Activated B cell treated with CpG ODN at 0.5 μM for 24 hours (primary cell): ENCODE measurements at regions not wholly inside any gene's neighbourhood (a gene's known extent, or its start where the extent isn't known, plus 50 kb on each side); places are given as distances from the start of the nearest gene placed in this dataset.
"Not testable (repeated sequence)": the region's sequence is repeated elsewhere in the genome, so short reads cannot be mapped to it uniquely, and the experiment has no call there.

ENCODE experiments used
- ATAC-seq: fragments of 200-7000 bp; cut with Tn5 transposase; one replicate; pipeline ENCODE4 v1.10.0; 2021; ENCODE audit warnings: low read depth, mild to moderate bottlenecking, moderate library complexity
- CTCF ChIA-PET: fragments of 350-600 bp; sonication (Branson Sonifier 250); formaldehyde crosslinking; loops from one replicate; lab custom pipeline; 2021; ENCODE audit warnings: antibody characterized with exemption; lab: Charles Lee
- POLR2A ChIA-PET: fragments of 350-600 bp; sonication (Branson Sonifier 250); formaldehyde crosslinking; loops from one replicate; lab custom pipeline; 2021; ENCODE audit warnings: antibody characterized with exemption; lab: Charles Lee
- DNase-seq: peaks from one replicate; pipeline ENCODE4 v3.0.0; 2022
- H3K27ac Mint-ChIP-seq: one replicate; pipeline ENCODE4 v1.8.0; 2020; ENCODE audit warnings: mixed read lengths
- H3K27me3 Mint-ChIP-seq: one replicate; pipeline ENCODE4 v1.8.0; 2021; ENCODE audit warnings: mixed read lengths
- H3K36me3 Mint-ChIP-seq: one replicate; pipeline ENCODE4 v1.8.0; 2021; ENCODE audit warnings: low read depth, mixed read lengths
- H3K4me1 Mint-ChIP-seq: one replicate; pipeline ENCODE4 v1.8.0; 2021; ENCODE audit warnings: mixed read lengths
- H3K4me3 Mint-ChIP-seq: one replicate; pipeline ENCODE4 v1.8.0; 2020; ENCODE audit warnings: mild to moderate bottlenecking, mixed read lengths
- H3K9me3 Mint-ChIP-seq: one replicate; pipeline ENCODE4 v1.8.0; 2020; ENCODE audit warnings: mixed read lengths
- intact Hi-C: fragments of 100-400 bp; cut with micrococcal nuclease; formaldehyde crosslinking; loops from one replicate; pipeline ENCODE4 v1.15.1; 2024

DNA sequence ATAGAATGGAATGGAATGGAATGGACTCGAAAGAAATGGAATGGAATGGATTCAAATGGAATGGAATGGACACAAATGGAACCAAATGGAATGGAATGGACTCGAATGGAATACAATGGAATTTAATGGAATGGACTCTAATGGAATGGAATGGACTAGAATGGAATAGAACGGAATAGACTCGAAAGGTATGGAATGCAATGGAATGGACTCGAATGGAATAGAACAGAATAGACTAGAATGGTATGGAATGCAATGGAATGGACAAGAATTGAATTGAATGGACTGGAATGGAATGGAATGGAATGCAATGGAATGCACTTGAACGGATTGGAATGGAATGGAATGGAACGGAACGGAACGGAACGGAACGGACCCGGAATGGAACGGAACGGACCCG lies 101.7 kb upstream of the FBXO28 start:
- CTCF ChIA-PET, intact Hi-C loops, H3K9me3 Mint-ChIP-seq, ATAC-seq, H3K4me3 Mint-ChIP-seq, POLR2A ChIA-PET, H3K27ac Mint-ChIP-seq, DNase-seq, H3K27me3 Mint-ChIP-seq, H3K4me1 Mint-ChIP-seq: not testable (repeated sequence)
- peaks cover 14% of the 10 kb centered on the region for H3K36me3 Mint-ChIP-seq

DNA sequence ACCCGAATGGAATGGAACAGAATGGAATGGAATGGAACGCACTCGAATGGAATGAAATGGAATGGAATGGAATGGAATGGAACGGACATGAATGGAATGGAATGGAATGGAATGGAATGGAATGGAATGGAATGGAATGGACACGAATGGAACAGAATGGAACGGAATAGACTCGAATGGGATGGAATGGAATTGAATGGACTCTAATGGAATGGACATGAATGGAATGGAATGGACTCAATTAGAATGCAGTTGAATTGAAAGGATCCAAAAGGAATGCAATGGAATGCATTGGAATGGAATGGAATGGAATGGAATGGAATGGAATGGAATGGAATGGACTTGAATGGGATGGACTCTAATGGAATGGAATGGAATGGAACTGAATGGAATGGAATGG lies 102.2 kb upstream of the FBXO28 start:
- H3K27ac Mint-ChIP-seq, POLR2A ChIA-PET, intact Hi-C loops, DNase-seq, ATAC-seq, H3K27me3 Mint-ChIP-seq, H3K4me3 Mint-ChIP-seq, H3K9me3 Mint-ChIP-seq, CTCF ChIA-PET, H3K4me1 Mint-ChIP-seq: not testable (repeated sequence)
- H3K36me3 Mint-ChIP-seq = peaks cover 15% of the 10 kb centered on the region

DNA sequence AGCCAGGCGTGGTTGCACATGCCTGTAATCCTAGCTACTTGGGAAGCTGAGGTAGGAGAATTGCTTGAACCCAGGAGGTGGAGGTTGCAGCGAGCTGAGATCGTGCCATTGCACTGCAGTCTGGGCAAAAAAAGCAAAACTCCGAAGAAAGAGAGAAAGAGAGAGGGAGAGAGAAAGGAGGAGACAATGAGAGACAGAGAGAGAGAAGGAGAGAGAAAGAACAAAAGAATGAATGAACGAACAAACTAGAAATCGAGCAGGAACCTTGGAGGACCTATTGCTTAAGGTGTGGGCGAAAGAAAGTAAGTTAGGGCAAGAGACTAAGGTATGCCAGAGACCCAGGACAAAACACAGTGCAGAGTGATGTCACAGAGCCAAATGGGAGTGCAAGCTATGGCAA lies 102.8 kb upstream of the FBXO28 start:
- H3K4me1 Mint-ChIP-seq, H3K9me3 Mint-ChIP-seq, CTCF ChIA-PET, POLR2A ChIA-PET, ATAC-seq, H3K27ac Mint-ChIP-seq, H3K4me3 Mint-ChIP-seq, H3K27me3 Mint-ChIP-seq, intact Hi-C loops, DNase-seq: not testable (repeated sequence)
- H3K36me3 Mint-ChIP-seq = peaks cover 15% of the 10 kb centered on the region

DNA sequence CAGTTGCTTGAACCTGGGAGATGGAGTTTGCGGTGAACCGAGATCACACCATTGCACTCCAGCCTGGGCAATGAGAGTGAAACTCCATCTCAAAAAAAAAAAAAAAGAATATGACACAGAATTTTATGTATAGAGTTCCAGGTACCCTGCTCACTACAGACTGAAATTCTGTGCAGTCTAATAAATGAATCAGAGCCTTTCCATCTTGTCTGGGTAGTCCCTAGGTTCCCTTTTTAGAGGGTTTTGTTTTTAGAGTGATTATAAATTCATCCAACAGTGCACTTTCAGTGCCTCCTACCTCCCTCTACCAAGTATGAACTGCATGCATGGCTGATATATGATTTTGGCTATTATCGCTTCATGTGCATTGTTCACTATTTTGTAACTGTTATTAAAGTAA lies 107.9 kb upstream of the FBXO28 start:
- H3K27me3 Mint-ChIP-seq, H3K9me3 Mint-ChIP-seq, POLR2A ChIA-PET, H3K4me3 Mint-ChIP-seq, ATAC-seq, H3K27ac Mint-ChIP-seq, DNase-seq, CTCF ChIA-PET: not testable (repeated sequence)
- intact Hi-C loops = loop anchor here (2.0 kb wide), 1 partner anchor 45 kb away; no protein-coding TSS in a partner anchor
- Mint-ChIP-seq H3K4me1 (peaks cover 13% of the 10 kb centered on the region), H3K36me3 (peaks cover 19% of the 10 kb centered on the region)

DNA sequence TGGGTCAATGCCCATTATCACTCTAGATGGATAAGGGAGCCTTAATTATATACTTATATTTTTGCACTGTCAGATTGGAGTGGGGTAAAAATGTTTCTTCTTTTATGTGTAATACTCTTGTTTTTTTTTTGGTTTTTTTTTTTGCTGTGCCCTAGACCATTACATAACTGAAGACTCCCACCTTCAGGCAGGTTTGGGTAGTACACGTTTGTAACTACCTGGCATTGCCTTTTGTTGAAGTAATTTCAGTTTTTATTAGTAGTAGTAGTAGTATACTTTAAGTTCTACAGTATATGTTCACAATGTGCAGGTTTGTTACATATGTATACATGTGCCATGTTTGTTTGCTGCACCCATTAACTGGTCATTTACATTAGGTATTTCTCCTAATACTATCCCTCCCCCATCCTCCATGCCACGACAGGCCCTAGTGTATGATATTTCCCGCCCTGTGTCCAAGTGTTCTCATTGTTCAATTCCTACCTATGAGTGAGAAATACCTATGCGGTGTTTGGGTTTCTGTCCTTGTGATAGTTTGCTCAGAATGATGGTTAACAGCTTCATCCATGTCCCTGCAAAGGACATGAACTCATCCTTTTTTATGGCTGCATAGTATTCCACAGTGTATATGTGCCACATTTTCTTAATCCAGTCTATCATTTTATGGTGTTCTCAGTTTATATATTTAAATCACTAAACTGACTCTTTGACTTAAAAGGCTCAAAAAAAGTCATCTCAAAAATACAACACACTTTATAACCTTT lies 109.2 kb upstream of the FBXO28 start:
- H3K27me3 Mint-ChIP-seq, CTCF ChIA-PET, H3K9me3 Mint-ChIP-seq, DNase-seq, H3K4me3 Mint-ChIP-seq, POLR2A ChIA-PET: not testable (repeated sequence)
- peak; percentile 77 for ATAC-seq
- Mint-ChIP-seq H3K36me3 (peaks cover 17% of the 10 kb centered on the region), H3K27ac (peak overlapping the region; percentile 76), H3K4me1 (peaks cover 14% of the 10 kb centered on the region)
- intact Hi-C loops = loop anchor here (1.0 to 5.0 kb wide), 4 partner anchors 46 to 292 kb away; partner anchors contain the start of gene CAPN2

DNA sequence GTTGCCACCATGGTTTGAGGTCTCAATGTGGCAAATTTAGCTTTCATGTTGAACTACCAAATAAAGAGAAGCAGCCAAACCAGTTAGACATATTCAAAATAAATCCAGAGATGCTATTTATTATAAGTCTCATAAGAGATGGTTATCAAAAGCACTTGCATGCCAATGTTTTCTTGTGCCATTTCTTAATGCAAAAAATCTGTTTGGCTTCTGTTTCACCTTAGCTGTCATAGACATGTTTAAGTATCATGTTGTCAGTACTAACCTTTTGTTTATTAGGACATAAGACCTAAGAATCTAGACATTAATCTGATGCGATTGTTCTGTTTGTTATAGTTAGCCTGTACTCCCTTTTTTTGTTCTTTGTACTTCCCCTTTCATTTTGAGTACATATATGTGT lies 110.0 kb upstream of the FBXO28 start:
- ATAC-seq, CTCF ChIA-PET, H3K27me3 Mint-ChIP-seq, DNase-seq, POLR2A ChIA-PET, H3K9me3 Mint-ChIP-seq, H3K4me3 Mint-ChIP-seq: not testable (repeated sequence)
- peak overlapping the region; percentile 76 for H3K27ac Mint-ChIP-seq
- peaks cover 16% of the 10 kb centered on the region for H3K36me3 Mint-ChIP-seq
- peaks cover 19% of the 10 kb centered on the region for H3K4me1 Mint-ChIP-seq
- intact Hi-C loops = loop anchor here (1.0 to 5.0 kb wide), 4 partner anchors 47 to 292 kb away; partner anchors contain the start of gene CAPN2

DNA sequence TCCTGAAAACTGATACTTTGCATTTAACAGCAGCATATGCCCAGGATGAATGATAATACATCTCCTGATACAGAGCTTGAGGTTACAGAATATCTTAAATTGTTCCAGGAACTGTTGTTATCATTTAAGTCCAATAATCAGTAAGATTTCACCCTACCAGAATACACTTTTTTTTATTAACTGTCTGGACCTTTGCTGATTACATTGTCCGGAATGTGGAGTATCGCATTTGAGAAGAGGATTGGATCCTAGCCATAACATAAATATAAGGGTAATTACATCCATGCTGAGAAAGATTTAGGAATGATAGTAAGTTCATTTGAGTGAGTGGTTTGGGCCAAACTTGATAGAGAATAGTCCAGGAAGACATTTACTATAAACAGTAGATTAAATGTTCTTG lies 112.2 kb upstream of the FBXO28 start:
- CTCF ChIA-PET, H3K27me3 Mint-ChIP-seq, H3K4me3 Mint-ChIP-seq, DNase-seq, H3K36me3 Mint-ChIP-seq, H3K27ac Mint-ChIP-seq, POLR2A ChIA-PET, ATAC-seq, H3K9me3 Mint-ChIP-seq: not testable (repeated sequence)
- intact Hi-C loops = loop anchor here (5.0 kb wide), 1 partner anchor 289 kb away; the partner anchor contains the start of gene CAPN2
- peaks cover 26% of the 10 kb centered on the region for H3K4me1 Mint-ChIP-seq

DNA sequence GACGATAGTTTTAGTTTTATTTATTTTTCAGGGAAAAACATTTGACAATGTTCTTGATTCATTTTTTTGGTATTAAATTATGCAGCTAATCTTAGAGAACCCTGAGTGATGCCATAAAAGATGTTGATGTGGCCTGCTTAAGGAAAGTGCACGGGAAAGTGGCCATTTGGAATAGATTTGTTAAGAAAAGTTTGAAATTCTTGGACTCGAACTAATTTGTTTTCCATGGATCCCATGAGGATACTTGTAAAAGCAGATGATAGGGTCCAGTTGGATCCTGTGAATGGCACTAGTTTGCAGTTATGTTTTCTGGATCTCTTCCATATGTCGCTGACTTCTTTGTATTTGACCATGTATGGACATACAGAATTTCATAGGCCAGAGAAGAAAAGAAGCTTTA lies 114.2 kb upstream of the FBXO28 start:
- H3K36me3 Mint-ChIP-seq, H3K27me3 Mint-ChIP-seq, H3K27ac Mint-ChIP-seq, POLR2A ChIA-PET, DNase-seq, CTCF ChIA-PET, H3K9me3 Mint-ChIP-seq, ATAC-seq, H3K4me3 Mint-ChIP-seq: not testable (repeated sequence)
- intact Hi-C loops = loop anchor here (5.0 to 10.0 kb wide), 4 partner anchors 115 to 1185 kb away; partner anchors contain the start of genes CAPN2, DISP1, FBXO28 and WDR26
- peaks cover 25% of the 10 kb centered on the region for H3K4me1 Mint-ChIP-seq

DNA sequence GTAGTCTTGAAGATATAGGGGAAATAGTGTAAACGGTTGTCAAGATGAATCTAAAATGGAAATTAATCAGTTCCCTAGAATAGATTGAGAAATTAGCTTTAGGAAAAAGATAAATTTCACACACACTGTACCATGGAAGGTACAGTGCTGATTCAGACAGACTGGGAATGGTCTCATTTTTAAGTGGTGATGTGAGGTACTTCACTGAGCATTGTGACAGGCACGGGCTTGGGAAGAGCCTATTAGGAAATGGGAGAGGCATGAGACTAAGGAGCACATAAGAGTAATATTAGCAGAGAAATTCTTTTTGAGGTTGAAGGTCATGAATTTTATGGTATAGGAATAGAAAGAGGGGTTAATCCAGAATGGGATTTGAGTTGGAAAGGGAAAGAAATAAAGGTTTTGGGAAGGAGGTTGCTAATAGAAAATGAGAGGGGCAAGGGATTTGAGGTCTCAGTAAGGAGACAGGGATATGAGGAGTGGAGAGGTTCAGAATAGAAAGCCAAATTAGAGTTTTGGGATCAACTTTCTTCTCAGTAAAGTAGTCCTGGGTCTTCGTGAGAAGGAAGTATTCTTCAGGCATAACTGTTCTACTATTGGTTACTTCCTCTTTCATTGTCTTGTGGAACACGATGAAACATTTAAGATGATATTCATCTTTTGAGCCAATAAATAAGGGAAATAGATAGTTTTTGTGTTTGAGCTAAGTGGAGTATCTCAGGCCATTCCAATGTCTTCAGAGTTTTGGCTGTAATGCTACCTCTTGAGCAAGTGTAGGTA lies 115.0 kb upstream of the FBXO28 start:
- DNase-seq, POLR2A ChIA-PET, H3K9me3 Mint-ChIP-seq, H3K27me3 Mint-ChIP-seq, H3K36me3 Mint-ChIP-seq, CTCF ChIA-PET: not testable (repeated sequence)
- Mint-ChIP-seq H3K4me3 (peak overlapping the region; percentile 41), H3K4me1 (peaks cover 16% of the 10 kb centered on the region), H3K27ac (peak overlapping the region; percentile 46)
- intact Hi-C loops = loop anchor here (10.0 kb wide), 3 partner anchors 116 to 1184 kb away; partner anchors contain the start of genes DISP1, FBXO28 and WDR26
- peak; percentile 58 for ATAC-seq

DNA sequence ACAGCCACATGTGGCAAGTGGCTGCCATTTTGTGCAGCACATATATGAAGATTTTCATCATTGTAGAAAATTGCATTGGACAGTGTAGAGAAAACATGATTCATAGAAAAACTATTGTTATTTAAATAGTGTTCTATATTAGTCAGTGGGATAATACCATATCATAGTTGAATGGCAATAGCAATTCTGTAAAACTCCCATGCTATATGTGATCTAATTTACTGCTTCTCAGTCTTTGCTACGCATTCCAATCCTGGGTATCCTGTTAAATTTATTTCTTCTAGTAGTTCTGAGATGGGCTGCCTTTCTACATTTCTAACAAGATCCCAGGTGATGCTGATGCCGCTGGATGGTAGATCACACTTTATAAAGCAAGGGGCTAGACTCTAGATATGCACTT lies 117.5 kb upstream of the FBXO28 start:
- DNase-seq, H3K9me3 Mint-ChIP-seq, H3K4me3 Mint-ChIP-seq, ATAC-seq, H3K27me3 Mint-ChIP-seq, CTCF ChIA-PET, H3K36me3 Mint-ChIP-seq, H3K27ac Mint-ChIP-seq, POLR2A ChIA-PET: not testable (repeated sequence)
- intact Hi-C loops = loop anchor here (10.0 kb wide), 3 partner anchors 118 to 1182 kb away; partner anchors contain the start of genes DISP1, FBXO28 and WDR26
- peaks cover 20% of the 10 kb centered on the region for H3K4me1 Mint-ChIP-seq

DNA sequence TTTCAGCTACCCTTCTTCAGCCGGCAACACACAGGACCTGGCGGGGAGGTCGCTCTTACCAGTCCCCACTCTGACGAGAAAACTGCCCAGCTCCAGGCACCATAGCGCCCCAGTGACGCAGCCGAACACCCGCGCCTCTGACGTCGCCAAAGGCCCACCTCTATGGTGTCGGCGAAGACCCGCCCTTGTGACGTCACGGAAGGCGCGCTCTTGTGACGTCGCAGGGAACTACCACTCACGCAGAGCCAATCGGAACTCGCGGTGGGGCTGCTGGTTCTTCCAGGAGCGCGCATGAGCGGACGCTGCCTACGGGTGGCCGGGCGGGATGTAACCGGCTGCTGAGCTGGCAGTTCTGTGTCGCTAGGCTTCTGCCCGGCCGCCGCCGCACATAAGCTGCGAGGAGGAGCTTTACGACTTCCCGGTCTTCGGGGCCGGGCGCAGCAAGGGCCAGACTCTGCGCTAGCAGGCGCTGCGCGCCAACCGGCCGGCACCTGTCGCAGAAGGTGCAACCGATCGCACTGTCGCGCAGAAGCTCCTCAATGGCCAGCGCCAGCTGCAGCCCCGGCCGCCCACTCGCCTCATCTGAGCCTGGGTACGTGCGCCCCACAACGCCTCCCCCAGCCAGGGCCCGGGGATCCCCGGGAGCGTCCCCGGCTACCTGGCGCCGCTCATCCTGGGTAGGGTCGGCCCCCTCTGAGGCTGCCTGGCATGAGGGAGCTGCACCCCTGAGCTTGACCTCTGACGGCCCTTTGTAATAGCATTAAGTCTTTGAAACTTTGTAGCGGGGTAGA lies 121.3 kb upstream of the FBXO28 start:
- intact Hi-C loops = loop anchor here (2.0 to 10.0 kb wide), 7 partner anchors 122 to 1178 kb away; partner anchors contain the start of genes CNIH4, DEGS1, DISP1 and FBXO28
- peak; percentile 97 for ATAC-seq

More for the DNA sequence above, 121.3 kb upstream of the FBXO28 start:
- CTCF ChIA-PET, H3K36me3 Mint-ChIP-seq, H3K4me1 Mint-ChIP-seq, H3K9me3 Mint-ChIP-seq, H3K27me3 Mint-ChIP-seq: not testable (repeated sequence)
- POLR2A ChIA-PET = interaction anchor here (0.6 to 1.6 kb wide), 7 partner anchors 121 to 1280 kb away, joined by 4 to 11 read pairs (median 5); partner anchors contain the start of genes FBXO28, NVL and TP53BP2
- Mint-ChIP-seq H3K4me3 (peak overlapping the region; percentile 96), H3K27ac (peak overlapping the region; percentile 99)
- DNase-seq = peak; percentile 100
